Activated naive CD8-positive, alpha-beta T cell treated with anti-CD3 and anti-CD28 coated beads, Interleukin-2, amount 50 U/mL, for 16 hours (primary cell): ENCODE measurements at regions not wholly inside any gene's neighbourhood (a gene's known extent, or its start where the extent isn't known, plus 50 kb on each side); places are given as distances from the start of the nearest gene placed in this dataset.
"Not testable (repeated sequence)": the region's sequence is repeated elsewhere in the genome, so short reads cannot be mapped to it uniquely, and the experiment has no call there.

Experiments
- DNase-seq: peaks from one replicate; pipeline ENCODE4 v3.0.0-alpha.2; 2020; ENCODE audit warnings: low read depth, low spot score

DNA sequence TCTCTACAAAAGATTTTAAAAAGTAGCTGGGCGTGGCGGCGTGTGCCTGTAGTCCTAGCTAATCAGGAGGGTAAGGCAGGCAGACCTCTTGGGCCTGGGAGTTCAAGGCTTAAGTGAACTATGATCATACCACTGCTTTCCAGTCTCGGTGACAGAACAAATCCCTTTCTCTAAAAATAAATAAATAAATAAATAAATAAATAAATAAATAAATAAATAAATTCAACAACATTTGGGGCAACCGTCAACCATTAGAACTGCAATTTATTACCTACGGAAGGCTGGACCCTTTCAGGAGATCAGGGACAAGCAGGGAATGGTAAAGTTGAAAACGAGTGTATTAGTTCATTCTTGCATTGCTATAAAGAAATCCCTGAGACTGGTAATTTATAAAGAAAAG lies 136.2 kb upstream of the USP9X start:
- DNase-seq = no peak

GRCh38 chrX:40950546-40950945 lies 134.7 kb upstream of the USP9X start:
- no peak for DNase-seq

DNA sequence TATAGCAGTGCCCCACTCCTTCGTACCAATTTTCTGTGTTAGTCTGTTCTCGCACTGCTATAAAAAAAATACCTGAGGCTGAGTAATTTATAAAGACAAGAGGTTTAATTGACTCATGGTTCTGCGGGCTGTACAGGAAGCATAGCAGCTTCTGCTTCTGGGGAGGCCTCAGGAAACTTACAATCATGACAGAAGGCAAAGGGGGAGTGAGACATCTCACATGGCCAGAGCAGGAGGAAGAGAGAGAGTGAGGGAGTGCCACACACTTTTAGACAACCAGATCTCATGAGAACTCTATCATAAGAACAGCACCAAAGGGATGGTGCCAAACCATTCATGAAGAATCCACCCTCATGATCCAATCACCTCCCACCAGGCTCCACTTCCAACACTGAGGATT lies 133.8 kb upstream of the USP9X start:
- DNase-seq = not testable (repeated sequence)

- no peak for DNase-seq
Measured at GRCh38 chrX:40952855-40953254, 132.4 kb upstream of the USP9X start.

DNA sequence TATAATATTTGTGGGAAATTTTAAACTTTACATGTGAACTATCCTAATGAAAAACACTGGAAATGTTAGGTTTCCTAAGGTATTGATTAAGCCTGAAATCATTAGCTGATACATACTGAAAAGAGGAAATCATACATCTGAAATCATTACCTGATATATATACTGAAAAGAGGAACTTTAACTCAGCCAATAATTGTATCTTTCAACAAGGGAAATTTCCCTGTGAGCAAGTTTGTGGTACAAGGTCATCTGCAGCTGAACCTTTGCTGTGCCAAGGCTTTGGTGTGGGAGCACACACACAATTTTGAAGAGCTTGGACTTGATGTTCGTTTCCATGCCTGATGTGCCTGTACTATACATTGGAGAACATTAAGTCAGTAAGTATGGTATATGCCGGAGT lies 131.9 kb upstream of the USP9X start:
- no peak for DNase-seq

- no peak for DNase-seq
Measured at GRCh38 chrX:40960041-40960440, 125.2 kb upstream of the USP9X start.

DNA sequence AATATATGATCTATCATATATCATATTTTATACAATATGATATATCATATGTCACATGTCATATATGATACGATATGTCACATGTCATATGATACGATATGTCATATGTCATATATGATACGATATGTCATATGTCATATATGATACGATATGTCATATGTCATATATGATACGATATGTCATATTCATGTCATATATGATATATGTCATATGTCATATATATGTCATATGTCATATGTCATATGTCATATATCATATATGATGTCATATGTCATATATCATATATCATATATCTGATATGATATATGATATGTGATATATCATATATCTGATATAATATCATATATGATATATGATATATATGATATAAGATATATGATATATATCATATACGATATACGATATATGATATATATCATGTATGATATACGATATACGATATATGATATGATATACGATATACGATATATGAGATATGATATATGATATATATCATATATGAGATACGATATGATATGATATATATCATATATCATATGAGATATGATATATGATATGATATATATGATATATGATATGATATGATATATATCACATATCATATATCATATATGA lies 122.3 kb upstream of the USP9X start:
- no peak for DNase-seq

GRCh38 chrX:40964008-40964407 lies 121.2 kb upstream of the USP9X start:
- no peak for DNase-seq

GRCh38 chrX:40964633-40965586 lies 120.3 kb upstream of the USP9X start:
- DNase-seq = no peak

GRCh38 chrX:40966213-40966820 lies 118.9 kb upstream of the USP9X start:
- DNase-seq = no peak

DNA sequence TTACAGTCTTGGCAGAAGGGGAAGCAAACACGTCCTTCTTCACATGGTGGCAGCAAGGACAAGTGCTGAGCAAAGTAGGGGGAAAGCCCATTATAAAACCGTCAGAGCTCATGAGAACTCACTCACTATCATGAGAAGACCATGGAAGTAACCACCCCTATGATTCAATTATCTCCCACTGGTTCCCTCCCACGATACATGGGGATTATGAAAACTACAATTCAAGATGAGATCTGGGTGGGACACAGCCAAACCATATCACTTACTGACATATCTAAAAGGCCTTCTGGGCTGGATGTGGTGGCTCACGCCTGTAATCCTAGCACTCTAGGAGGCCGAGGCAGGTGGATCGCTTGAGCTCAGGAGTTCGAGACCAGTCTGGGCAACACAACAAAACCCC lies 117.1 kb upstream of the USP9X start:
- no peak for DNase-seq

DNA sequence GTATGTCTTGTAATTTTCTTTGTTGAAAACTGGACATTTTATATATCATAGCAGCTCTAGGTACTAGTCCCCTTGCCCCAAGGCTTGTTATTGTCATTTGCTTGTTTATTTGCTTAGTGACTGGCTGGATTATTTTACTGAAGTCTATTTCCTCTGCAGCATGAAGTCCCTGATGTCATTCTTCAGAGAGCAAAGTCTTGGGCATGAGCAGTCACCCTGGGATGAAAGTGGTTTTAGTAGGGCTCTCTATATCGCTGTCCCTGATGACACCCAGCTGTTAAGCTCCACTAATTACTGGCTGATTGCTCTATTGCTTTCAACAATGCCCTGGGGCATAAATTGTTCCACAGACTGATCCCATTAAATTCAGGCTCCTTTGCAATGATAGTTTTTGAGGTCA lies 113.5 kb upstream of the USP9X start:
- no peak for DNase-seq

GRCh38 chrX:40973619-40974018 lies 111.6 kb upstream of the USP9X start:
- DNase-seq = no peak

DNA sequence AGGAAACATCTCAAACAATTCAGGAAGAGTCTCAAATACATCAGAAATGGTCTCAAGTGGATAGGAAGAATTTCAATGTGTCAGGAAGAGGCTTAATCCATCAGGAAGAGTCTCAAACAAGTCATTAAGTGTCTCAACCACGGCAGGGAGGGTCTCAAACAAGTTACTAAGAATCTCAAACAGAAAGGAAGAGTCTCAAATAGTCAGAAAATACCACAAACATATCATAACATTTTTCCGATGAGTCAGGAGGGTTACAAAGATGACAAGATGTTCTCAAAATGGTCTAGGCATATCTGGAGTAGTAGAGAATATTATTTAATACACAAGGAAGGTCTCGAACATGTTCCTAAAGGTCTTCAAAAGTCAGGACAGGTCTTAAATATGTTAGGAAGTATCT lies 109.3 kb upstream of the USP9X start:
- no peak for DNase-seq

GRCh38 chrX:40976981-40977380 lies 108.3 kb upstream of the USP9X start:
- DNase-seq = no peak

DNA sequence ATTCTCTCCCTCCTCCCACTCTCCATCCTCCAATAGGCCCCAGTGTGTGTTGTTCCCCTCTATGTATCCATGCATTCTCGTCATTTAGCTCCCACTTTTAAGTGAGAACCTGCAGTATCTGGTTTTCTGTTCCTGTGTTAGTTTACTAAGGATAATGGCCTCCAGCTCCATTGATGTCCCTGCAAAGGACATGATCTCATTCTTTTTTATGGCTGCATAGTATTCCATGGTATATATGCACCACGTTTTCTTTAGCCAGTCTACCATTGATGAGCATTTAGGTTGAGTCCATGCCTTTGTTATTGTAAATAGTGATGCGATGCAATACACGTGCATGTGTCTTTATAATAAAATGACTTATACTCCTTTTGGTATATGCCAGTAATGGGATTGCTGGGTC lies 100.3 kb upstream of the USP9X start:
- DNase-seq = no peak

- DNase-seq = no peak
Measured at GRCh38 chrX:40987413-40987812, 97.8 kb upstream of the USP9X start.

GRCh38 chrX:40988100-40988499 lies 97.1 kb upstream of the USP9X start:
- no peak for DNase-seq

DNA sequence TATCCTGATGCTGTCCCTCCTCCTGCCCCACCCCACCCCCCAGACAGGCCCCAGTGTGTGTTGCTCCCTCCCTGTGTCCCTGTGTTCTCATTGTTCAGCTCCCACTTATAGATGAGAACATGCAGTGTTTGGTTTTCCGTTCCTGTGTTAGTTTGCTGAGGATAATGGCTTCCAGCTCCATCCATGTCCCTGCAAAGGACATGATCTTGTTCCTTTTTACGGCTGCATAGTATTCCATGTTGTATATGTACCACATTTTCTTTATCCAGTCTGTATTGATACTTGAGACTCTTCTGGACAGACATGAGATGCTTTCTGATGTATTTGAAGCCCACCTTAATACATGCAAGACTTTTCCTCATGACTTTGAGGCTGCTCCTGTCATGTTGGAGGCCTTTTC lies 91.8 kb upstream of the USP9X start:
- not testable (repeated sequence) for DNase-seq

- DNase-seq = no peak
Measured at GRCh38 chrX:40996886-40997530, 88.2 kb upstream of the USP9X start.

GRCh38 chrX:40998123-40998522 lies 87.1 kb upstream of the USP9X start:
- no peak for DNase-seq

GRCh38 chrX:41001327-41001726 lies 83.9 kb upstream of the USP9X start:
- DNase-seq = no peak
